Caco-2 (cell line): ENCODE measurements at regions not wholly inside any gene's neighbourhood (a gene's known extent, or its start where the extent isn't known, plus 50 kb on each side); places are given as distances from the start of the nearest gene placed in this dataset.

Experiments
- BruUV-seq: library from RNA; stranded (reverse); fragments of 400-500 nt; replicated peaks from 2 replicates; lab custom pipeline; 2021; lab: Mats Ljungman, UMichigan
- CTCF ChIA-PET: fragments of 300-600 bp; sonication (Branson Sonifier 250); formaldehyde crosslinking; loops from one replicate; lab custom pipeline; 2022; ENCODE audit warnings: antibody characterized with exemption; lab: Charles Lee
- POLR2A ChIA-PET: fragments of 300-600 bp; sonication (Branson Sonifier 250); formaldehyde crosslinking; loops from one replicate; lab custom pipeline; 2022; ENCODE audit warnings: antibody characterized with exemption; lab: Charles Lee
- DNase-seq, 2 experiments: peaks; one replicate each; pipeline versions ENCODE4 v3.0.0 to v3.0.0-alpha.2; 2020 to 2022
- H3K27me3 ChIP-seq: replicated peaks from 2 replicates; pipeline ENCODE4 v1.6.0; 2011; ENCODE audit warnings: low read length; ENCODE audit not compliant: control insufficient read depth, insufficient read depth
- H3K36me3 ChIP-seq: 2 replicates; pipeline ENCODE4 v1.5.1; 2011; ENCODE audit warnings: low read length; ENCODE audit not compliant: control insufficient read depth, insufficient read depth
- H3K4me1 ChIP-seq: fragments of 250-450 bp; sonication (Bioruptor Pico); 2 replicates; pipeline ENCODE4 v1.5.1; 2020; ENCODE audit warnings: mild to moderate bottlenecking
- H3K4me3 ChIP-seq: 2 replicates; pipeline ENCODE4 v1.5.1; 2011; ENCODE audit warnings: low read depth, mild to moderate bottlenecking, control low read depth, low read length
- H3K9me3 ChIP-seq: fragments of 250-450 bp; sonication (Bioruptor Pico); 2 replicates; pipeline ENCODE4 v1.5.1; 2020; ENCODE audit warnings: mild to moderate bottlenecking, moderate library complexity
- H3K27ac Mint-ChIP-seq: one replicate; pipeline ENCODE4 v1.8.0; 2022; ENCODE audit warnings: mixed read lengths; ENCODE audit not compliant: unreplicated experiment
- H3K27me3 Mint-ChIP-seq: one replicate; pipeline ENCODE4 v1.8.0; 2022; ENCODE audit warnings: mixed read lengths; ENCODE audit not compliant: insufficient read depth, unreplicated experiment
- H3K36me3 Mint-ChIP-seq: one replicate; pipeline ENCODE4 v1.8.0; 2022; ENCODE audit warnings: mild to moderate bottlenecking, mixed read lengths; ENCODE audit not compliant: insufficient read depth, unreplicated experiment
- H3K4me1 Mint-ChIP-seq: one replicate; pipeline ENCODE4 v1.8.0; 2022; ENCODE audit warnings: low read depth, mixed read lengths; ENCODE audit not compliant: unreplicated experiment
- H3K4me3 Mint-ChIP-seq: one replicate; pipeline ENCODE4 v1.8.0; 2022; ENCODE audit warnings: mild to moderate bottlenecking, moderate library complexity, mixed read lengths; ENCODE audit not compliant: unreplicated experiment
- H3K9me3 Mint-ChIP-seq: one replicate; pipeline ENCODE4 v1.8.0; 2022; ENCODE audit warnings: mixed read lengths; ENCODE audit not compliant: unreplicated experiment
- CTCF ChIP-seq, 2 experiments: fragments of 200-600 bp in 1 of 2; IDR thresholded peaks; 1 replicate in 1 of 2; 2 replicates in 1 of 2; pipeline versions ENCODE4 v1.5.1 to v1.8.0; 2011 to 2022; ENCODE audit warnings: antibody characterized with exemption in 1 of 2, control low read depth in 1 of 2, inconsistent platforms in 1 of 2, low read depth in 1 of 2, low read length in 1 of 2, mild to moderate bottlenecking in 1 of 2, moderate library complexity in 1 of 2; ENCODE audit not compliant: insufficient read depth in 1 of 2, severe bottlenecking in 1 of 2, unreplicated experiment in 1 of 2
- intact Hi-C: fragments of 100-400 bp; cut with micrococcal nuclease; formaldehyde crosslinking; loops from one replicate; pipeline ENCODE4 v1.10.0; 2022; ENCODE audit not compliant: unreplicated experiment

GRCh38 chr4:124133753-124134152 is 578.8 kb downstream of the ANKRD50 start:
- Histone ChIP-seq H3K4me1 (no peaks in the 10 kb centered on the region), H3K4me3 (no peak overlapping the region), H3K27me3 (no peaks in the 10 kb centered on the region), H3K9me3 (no peaks in the 10 kb centered on the region), H3K36me3 (no peaks in the 10 kb centered on the region)
- Mint-ChIP-seq H3K4me1 (no peaks in the 10 kb centered on the region), H3K9me3 (peaks cover 9% of the 10 kb centered on the region), H3K36me3 (no peaks in the 10 kb centered on the region), H3K4me3 (no peak overlapping the region), H3K27me3 (no peaks in the 10 kb centered on the region), H3K27ac (no peak overlapping the region)
- intact Hi-C loops: no loop called here
- ChIA-PET POLR2A (no interaction called here), CTCF (no interaction called here)
- BruUV-seq: no TSS peak
- TF ChIP-seq CTCF (IDR thresholded peaks at IDR 0.05; ENCODE audit: insufficient read depth in 1 of 2, low read depth in 1 of 2, low read length in 1 of 2, severe bottlenecking in 1 of 2, unreplicated experiment in 1 of 2): no peak
- DNase-seq: no peak

GRCh38 chr4:124135409-124135813 is 577.1 kb downstream of the ANKRD50 start:
- intact Hi-C loops: no loop called here
- no peak overlapping the region for H3K27ac Mint-ChIP-seq
- no peaks in the 10 kb centered on the region for H3K36me3 ChIP-seq
- H3K4me3 ChIP-seq: no peak overlapping the region
- no TSS peak for BruUV-seq
- H3K9me3 Mint-ChIP-seq: peaks cover 9% of the 10 kb centered on the region
- H3K36me3 Mint-ChIP-seq: no peaks in the 10 kb centered on the region
- ChIA-PET CTCF (no interaction called here), POLR2A (no interaction called here)
- no peaks in the 10 kb centered on the region for H3K4me1 Mint-ChIP-seq
- H3K4me3 Mint-ChIP-seq: no peak overlapping the region
- no peak for DNase-seq
- no peaks in the 10 kb centered on the region for H3K27me3 Mint-ChIP-seq
- H3K9me3 ChIP-seq: no peaks in the 10 kb centered on the region
- H3K27me3 ChIP-seq: no peaks in the 10 kb centered on the region
- no peak for TF ChIP-seq CTCF (IDR thresholded peaks at IDR 0.05; ENCODE audit: insufficient read depth in 1 of 2, low read depth in 1 of 2, low read length in 1 of 2, severe bottlenecking in 1 of 2, unreplicated experiment in 1 of 2)
- H3K4me1 ChIP-seq: no peaks in the 10 kb centered on the region

GRCh38 chr4:124139044-124139443 is 573.5 kb downstream of the ANKRD50 start:
- H3K36me3 ChIP-seq: no peaks in the 10 kb centered on the region
- no peaks in the 10 kb centered on the region for H3K4me1 Mint-ChIP-seq
- ChIA-PET CTCF (no interaction called here), POLR2A (no interaction called here)
- H3K27ac Mint-ChIP-seq: no peak overlapping the region
- no peak overlapping the region for H3K4me3 Mint-ChIP-seq
- DNase-seq: no peak
- H3K36me3 Mint-ChIP-seq: no peaks in the 10 kb centered on the region
- H3K4me3 ChIP-seq: no peak overlapping the region
- no peaks in the 10 kb centered on the region for H3K27me3 ChIP-seq
- intact Hi-C loops: no loop called here
- no peak for TF ChIP-seq CTCF (IDR thresholded peaks at IDR 0.05; ENCODE audit: insufficient read depth in 1 of 2, low read depth in 1 of 2, low read length in 1 of 2, severe bottlenecking in 1 of 2, unreplicated experiment in 1 of 2)
- no TSS peak for BruUV-seq
- no peaks in the 10 kb centered on the region for H3K4me1 ChIP-seq
- no peaks in the 10 kb centered on the region for H3K9me3 ChIP-seq
- no peaks in the 10 kb centered on the region for H3K9me3 Mint-ChIP-seq
- H3K27me3 Mint-ChIP-seq: no peaks in the 10 kb centered on the region
